OCI-LY7 (cell line): ENCODE measurements at regions not wholly inside any gene's neighbourhood (a gene's known extent, or its start where the extent isn't known, plus 50 kb on each side); places are given as distances from the start of the nearest gene placed in this dataset.

Experiments used
- BruUV-seq: library from RNA; stranded (reverse); fragments of 400-500 nt; replicated peaks from 2 replicates; lab custom pipeline; 2021; lab: Mats Ljungman, UMichigan
- CTCF ChIA-PET: fragments of 300-600 bp; sonication (Branson Sonifier 250); formaldehyde crosslinking; loops from one replicate; lab custom pipeline; 2022; ENCODE audit warnings: antibody characterized with exemption; ENCODE audit not compliant: unreplicated experiment; lab: Charles Lee
- POLR2A ChIA-PET: fragments of 300-600 bp; sonication (Branson Sonifier 250); formaldehyde crosslinking; loops from one replicate; lab custom pipeline; 2022; ENCODE audit warnings: antibody characterized with exemption; lab: Charles Lee
- DNase-seq: peaks from one replicate; pipeline ENCODE4 v3.0.0-alpha.2; 2015; ENCODE audit warnings: low spot score
- H2AFZ ChIP-seq: fragments of 200-600 bp; sonication (generic), shearing (Covaris generic); 2 replicates; pipeline ENCODE4 v1.6.1; 2014; ENCODE audit warnings: mild to moderate bottlenecking, antibody characterized with exemption, low read length, moderate library complexity
- H3K27ac ChIP-seq: fragments of 200-600 bp; sonication (generic); 2 replicates; pipeline ENCODE4 v1.5.1; 2014; ENCODE audit warnings: mixed run types, low read depth, mild to moderate bottlenecking, moderate library complexity, low read length, inconsistent platforms; ENCODE audit not compliant: poor library complexity, severe bottlenecking
- H3K36me3 ChIP-seq: fragments of 200-600 bp; sonication (generic); 2 replicates; pipeline ENCODE4 v1.6.1; 2014; ENCODE audit warnings: mild to moderate bottlenecking, antibody characterized with exemption, low read length, moderate library complexity, mixed read lengths; ENCODE audit not compliant: insufficient read depth
- H3K4me1 ChIP-seq: fragments of 200-600 bp; sonication (generic); 2 replicates; pipeline ENCODE4 v1.5.1; 2014; ENCODE audit warnings: mild to moderate bottlenecking, low read length; ENCODE audit not compliant: insufficient read depth, poor library complexity, severe bottlenecking
- H3K4me2 ChIP-seq: fragments of 200-600 bp; sonication (generic); 2 replicates; pipeline ENCODE4 v1.6.1; 2014; ENCODE audit warnings: mild to moderate bottlenecking, low read length
- H3K4me3 ChIP-seq: fragments of 200-600 bp; sonication (generic); 2 replicates; pipeline ENCODE4 v1.5.1; 2014; ENCODE audit warnings: mild to moderate bottlenecking, low read depth, low read length; ENCODE audit not compliant: poor library complexity, severe bottlenecking
- H3K79me2 ChIP-seq: fragments of 200-600 bp; sonication (generic); 2 replicates; pipeline ENCODE4 v1.6.1; 2016; ENCODE audit warnings: low read depth, mild to moderate bottlenecking, low read length, moderate library complexity, mixed read lengths; ENCODE audit not compliant: insufficient read depth
- H3K9me2 ChIP-seq: fragments of 200-600 bp; sonication (generic); 2 replicates; pipeline ENCODE4 v1.6.1; 2016; ENCODE audit warnings: mild to moderate bottlenecking, low read length, mixed read lengths; ENCODE audit not compliant: insufficient read depth
- H3K9me3 ChIP-seq: fragments of 200-600 bp; sonication (generic); 2 replicates; pipeline ENCODE4 v1.6.1; 2014; ENCODE audit warnings: mild to moderate bottlenecking, mixed run types, low read length, mixed read lengths
- H4K20me1 ChIP-seq: fragments of 200-600 bp; sonication (generic); 2 replicates; pipeline ENCODE4 v1.6.1; 2014; ENCODE audit warnings: mild to moderate bottlenecking, antibody characterized with exemption, low read length, moderate library complexity, mixed read lengths; ENCODE audit not compliant: insufficient read depth
- CTCF ChIP-seq: fragments of 200-600 bp; sonication (generic); conservative IDR thresholded peaks from 2 replicates; pipeline ENCODE4 v1.5.1; 2014; ENCODE audit warnings: mild to moderate bottlenecking, antibody characterized with exemption, low read length, moderate library complexity, mixed read lengths
- EZH2phosphoT487 ChIP-seq: fragments of 200-600 bp; sonication (generic); IDR thresholded peaks from 2 replicates; pipeline ENCODE4 v1.6.1; 2018; ENCODE audit warnings: low read depth, borderline replicate concordance, mild to moderate bottlenecking, mixed run types, antibody characterized with exemption, low read length, moderate library complexity, mixed read lengths
- intact Hi-C: fragments of 100-400 bp; cut with micrococcal nuclease; formaldehyde crosslinking; loops from one replicate; pipeline ENCODE4 v1.10.0; 2022; ENCODE audit not compliant: unreplicated experiment

GRCh38 chr7:16345979-16346958, 75.1 kb downstream of the CRPPA start:
- H3K9me2 ChIP-seq = no peaks in the 10 kb centered on the region
- H3K79me2 ChIP-seq = no peaks in the 10 kb centered on the region
- intact Hi-C loops = no loop called here
- POLR2A ChIA-PET = no interaction called here
- no peak for DNase-seq
- no peak overlapping the region for H2AFZ ChIP-seq
- H3K27ac ChIP-seq = no peak overlapping the region
- no peak overlapping the region for H3K4me2 ChIP-seq
- H3K36me3 ChIP-seq = no peaks in the 10 kb centered on the region
- no peaks in the 10 kb centered on the region for H3K4me1 ChIP-seq
- CTCF ChIA-PET = no interaction called here
- BruUV-seq = no TSS peak
- no peaks in the 10 kb centered on the region for H3K9me3 ChIP-seq
- TF ChIP-seq EZH2phosphoT487 = no peak
- TF ChIP-seq CTCF = no peak
- H4K20me1 ChIP-seq = no peaks in the 10 kb centered on the region
- no peak overlapping the region for H3K4me3 ChIP-seq

GRCh38 chr7:16344927-16345326, 76.4 kb downstream of the CRPPA start:
- no peaks in the 10 kb centered on the region for H3K79me2 ChIP-seq
- H4K20me1 ChIP-seq = no peaks in the 10 kb centered on the region
- H3K36me3 ChIP-seq = no peaks in the 10 kb centered on the region
- CTCF ChIA-PET = no interaction called here
- no peaks in the 10 kb centered on the region for H3K4me1 ChIP-seq
- H3K4me3 ChIP-seq = no peak overlapping the region
- H3K4me2 ChIP-seq = no peak overlapping the region
- intact Hi-C loops = no loop called here
- no peaks in the 10 kb centered on the region for H3K9me2 ChIP-seq
- H2AFZ ChIP-seq = no peak overlapping the region
- TF ChIP-seq EZH2phosphoT487 (no peak), CTCF (no peak)
- DNase-seq = no peak
- no peak overlapping the region for H3K27ac ChIP-seq
- BruUV-seq = no TSS peak
- H3K9me3 ChIP-seq = no peaks in the 10 kb centered on the region
- POLR2A ChIA-PET = no interaction called here

- intact Hi-C loops = no loop called here
- Histone ChIP-seq H3K79me2 (no peaks in the 10 kb centered on the region), H3K4me3 (no peak overlapping the region), H4K20me1 (no peaks in the 10 kb centered on the region), H3K4me2 (no peak overlapping the region), H3K27ac (no peak overlapping the region), H3K36me3 (no peaks in the 10 kb centered on the region), H3K4me1 (no peaks in the 10 kb centered on the region), H3K9me3 (0 out of 2 replicates have a peak, but pooled peaks cover 4% of the 10 kb centered on the region), H3K9me2 (no peaks in the 10 kb centered on the region), H2AFZ (no peak overlapping the region)
- BruUV-seq = no TSS peak
- ChIA-PET POLR2A (no interaction called here), CTCF (no interaction called here)
- no peak for DNase-seq
- TF ChIP-seq CTCF (no peak), EZH2phosphoT487 (no peak)
Measured at GRCh38 chr7:16343612-16344011, 77.7 kb downstream of the CRPPA start.
